ENCODE measurements at regions not wholly inside any gene's neighbourhood (a gene's known extent, or its start where the extent isn't known, plus 50 kb on each side); places are given as distances from the start of the nearest gene placed in this dataset.

- TF ChIP-seq EZH2phosphoT487 (IDR thresholded peaks at IDR 0.05; ENCODE audit: low read depth, severe bottlenecking, unreplicated experiment) (no peak), EZH2 (IDR thresholded peaks at IDR 0.05; ENCODE audit: borderline replicate concordance) (no peak)
Observed at GRCh38 chr6:165753506-165753905, 90.5 kb upstream of the PDE10A start.

Data from hepatocyte (in vitro differentiated cells).